OCI-LY1 (cell line): ENCODE measurements at regions not wholly inside any gene's neighbourhood (a gene's known extent, or its start where the extent isn't known, plus 50 kb on each side); places are given as distances from the start of the nearest gene placed in this dataset.

Experiments used
- H2AFZ ChIP-seq: fragments of 200-600 bp; sonication (generic), shearing (Covaris generic); 2 replicates; pipeline ENCODE4 v1.6.0; 2014; ENCODE audit warnings: antibody characterized with exemption, mild to moderate bottlenecking, low read length
- H3F3A ChIP-seq: fragments of 200-600 bp; sonication (generic), shearing (Covaris generic); 2 replicates; pipeline ENCODE4 v1.6.0; 2014; ENCODE audit warnings: mild to moderate bottlenecking, antibody characterized with exemption, low read length, moderate library complexity; ENCODE audit not compliant: insufficient read depth
- H3K27ac ChIP-seq: fragments of 200-600 bp; sonication (generic); 2 replicates; pipeline ENCODE4 v1.5.1; 2014; ENCODE audit warnings: low read length, mixed run types, mild to moderate bottlenecking, low read depth; ENCODE audit not compliant: poor library complexity, severe bottlenecking
- H3K27me3 ChIP-seq: fragments of 200-600 bp; sonication (generic); 2 replicates; pipeline ENCODE4 v1.6.0; 2014; ENCODE audit warnings: antibody characterized with exemption, mild to moderate bottlenecking, low read length, moderate library complexity; ENCODE audit not compliant: insufficient read depth
- H3K36me3 ChIP-seq: fragments of 200-600 bp; sonication (generic); 2 replicates; pipeline ENCODE4 v1.6.1; 2014; ENCODE audit warnings: mild to moderate bottlenecking, antibody characterized with exemption, low read length, moderate library complexity, mixed read lengths; ENCODE audit not compliant: insufficient read depth
- H3K4me1 ChIP-seq: fragments of 200-600 bp; sonication (generic); 2 replicates; pipeline ENCODE4 v1.5.1; 2014; ENCODE audit warnings: mild to moderate bottlenecking, low read length, moderate library complexity; ENCODE audit not compliant: insufficient read depth, severe bottlenecking
- H3K4me2 ChIP-seq: fragments of 200-600 bp; sonication (generic), shearing (Covaris generic); 2 replicates; pipeline ENCODE4 v1.6.1; 2014; ENCODE audit warnings: low read length
- H3K4me3 ChIP-seq: fragments of 200-600 bp; sonication (generic); 2 replicates; pipeline ENCODE4 v1.5.1; 2014; ENCODE audit warnings: low read length, low read depth, mild to moderate bottlenecking, mixed read lengths; ENCODE audit not compliant: poor library complexity, severe bottlenecking
- H3K79me2 ChIP-seq: fragments of 200-600 bp; shearing (Covaris generic); 2 replicates; pipeline ENCODE4 v1.6.1; 2016; ENCODE audit warnings: mixed run types, low read length, mixed read lengths; ENCODE audit not compliant: insufficient read depth
- H3K9ac ChIP-seq: fragments of 200-600 bp; sonication (generic), shearing (Covaris generic); 2 replicates; pipeline ENCODE4 v1.6.1; 2014; ENCODE audit warnings: mild to moderate bottlenecking, low read length, mixed read lengths
- H3K9me2 ChIP-seq: fragments of 200-600 bp; sonication (generic), shearing (Covaris generic); 2 replicates; pipeline ENCODE4 v1.6.1; 2014; ENCODE audit warnings: low read depth, mild to moderate bottlenecking, low read length, mixed read lengths
- H3K9me3 ChIP-seq: fragments of 200-600 bp; shearing (Covaris generic); 2 replicates; pipeline ENCODE4 v1.6.1; 2014; ENCODE audit warnings: low read length, mixed read lengths
- H4K20me1 ChIP-seq: fragments of 200-600 bp; sonication (generic), shearing (Covaris generic); 2 replicates; pipeline ENCODE4 v1.6.0; 2016; ENCODE audit warnings: mild to moderate bottlenecking, low read length; ENCODE audit not compliant: insufficient read depth
- CTCF ChIP-seq: fragments of 200-600 bp; sonication (generic), shearing (Covaris generic); IDR thresholded peaks from 2 replicates; pipeline ENCODE4 v1.5.1; 2017; ENCODE audit warnings: mild to moderate bottlenecking, antibody characterized with exemption, low read length, moderate library complexity, mixed read lengths
- EZH2 ChIP-seq: fragments of 200-600 bp; sonication (generic), shearing (Covaris generic); IDR thresholded peaks from 2 replicates; pipeline ENCODE4 v1.8.0; 2017; ENCODE audit warnings: borderline replicate concordance, mixed run types, mild to moderate bottlenecking, antibody characterized with exemption, low read length, moderate library complexity, mixed read lengths

- H3K9me2 ChIP-seq = no peaks in the 10 kb centered on the region
- no peaks in the 10 kb centered on the region for H3K36me3 ChIP-seq
- H2AFZ ChIP-seq = no peak overlapping the region
- H3K9ac ChIP-seq = no peak overlapping the region
- H3K4me2 ChIP-seq = no peak overlapping the region
- no peaks in the 10 kb centered on the region for H4K20me1 ChIP-seq
- no peak overlapping the region for H3K4me3 ChIP-seq
- no peaks in the 10 kb centered on the region for H3K79me2 ChIP-seq
- H3K4me1 ChIP-seq = no peaks in the 10 kb centered on the region
- no peak for TF ChIP-seq EZH2
- TF ChIP-seq CTCF = no peak
- no peak overlapping the region for H3K27ac ChIP-seq
- H3K27me3 ChIP-seq = no peaks in the 10 kb centered on the region
- no peaks in the 10 kb centered on the region for H3F3A ChIP-seq
- H3K9me3 ChIP-seq = no peaks in the 10 kb centered on the region
These were observed 81.5 kb upstream of the OSBPL8 start for GRCh38 chr12:76641073-76641472.

DNA sequence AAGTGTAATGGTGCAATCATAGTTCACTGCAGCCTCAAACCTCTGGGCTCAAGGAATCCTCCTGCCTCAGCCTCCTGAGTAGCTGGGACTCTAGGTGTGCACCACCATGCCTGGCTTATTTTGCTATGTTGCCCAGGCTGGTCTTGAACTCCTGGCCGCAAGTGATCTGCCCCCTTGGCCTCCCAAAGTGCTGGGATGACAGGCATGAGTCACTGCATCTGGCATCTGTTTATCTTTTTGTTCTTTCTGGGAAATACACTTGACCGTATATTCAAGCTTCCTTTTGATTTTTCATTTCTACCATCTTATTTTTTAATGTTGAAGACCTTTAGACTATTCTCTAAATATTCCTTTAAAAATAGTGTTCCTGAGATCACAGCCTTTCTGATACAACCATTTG is 82.4 kb upstream of the OSBPL8 start:
- Histone ChIP-seq H3K4me2 (no peak overlapping the region), H3K4me1 (no peaks in the 10 kb centered on the region), H3K36me3 (no peaks in the 10 kb centered on the region), H2AFZ (no peak overlapping the region), H3K79me2 (no peaks in the 10 kb centered on the region), H3K9ac (no peak overlapping the region), H4K20me1 (no peaks in the 10 kb centered on the region), H3K4me3 (no peak overlapping the region), H3K27ac (no peak overlapping the region), H3F3A (no peaks in the 10 kb centered on the region), H3K9me2 (no peaks in the 10 kb centered on the region), H3K27me3 (no peaks in the 10 kb centered on the region), H3K9me3 (no peaks in the 10 kb centered on the region)
- no peak for TF ChIP-seq EZH2
- TF ChIP-seq CTCF = no peak

DNA sequence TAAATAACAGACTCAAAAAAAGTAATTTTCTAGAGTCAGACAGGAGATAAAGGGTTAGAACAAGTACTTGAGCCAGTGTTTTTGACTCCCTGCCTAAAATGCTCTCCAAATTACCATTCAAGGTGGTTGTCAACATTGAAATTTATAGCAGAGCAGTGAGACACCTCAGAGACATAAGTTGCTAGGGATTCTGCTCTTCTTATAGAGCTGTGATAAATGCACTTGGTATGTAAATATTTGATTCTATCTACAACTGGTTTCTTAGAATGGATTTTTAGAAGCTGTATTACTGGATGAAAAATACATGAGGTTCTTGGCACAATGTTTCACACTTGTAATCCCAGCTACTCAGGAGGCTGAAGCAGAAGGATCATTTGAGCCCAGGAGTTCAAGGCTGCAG is 83.9 kb upstream of the OSBPL8 start:
- Histone ChIP-seq H3K4me2 (no peak overlapping the region), H3K27me3 (no peaks in the 10 kb centered on the region), H3K27ac (no peak overlapping the region), H3K4me1 (no peaks in the 10 kb centered on the region), H3K9me2 (no peaks in the 10 kb centered on the region), H3K79me2 (no peaks in the 10 kb centered on the region), H3K36me3 (no peaks in the 10 kb centered on the region), H3K4me3 (no peak overlapping the region), H2AFZ (no peak overlapping the region), H3K9ac (no peak overlapping the region), H3F3A (no peaks in the 10 kb centered on the region), H3K9me3 (no peaks in the 10 kb centered on the region), H4K20me1 (no peaks in the 10 kb centered on the region)
- no peak for TF ChIP-seq EZH2
- no peak for TF ChIP-seq CTCF
